Lower leg skin (tissue), 3 donors: ENCODE measurements at regions not wholly inside any gene's neighbourhood (a gene's known extent, or its start where the extent isn't known, plus 50 kb on each side); places are given as distances from the start of the nearest gene placed in this dataset.

Experiments used
- POLR2A ChIP-seq, 2 donors: fragments of 450-650 bp; IDR thresholded peaks; one replicate each; pipeline ENCODE4 v1.6.1; 2016 to 2017; ENCODE audit warnings: antibody characterized with exemption in 2 of 2, mild to moderate bottlenecking in 1 of 2, moderate library complexity in 1 of 2
- TF ChIP-seq, protein P1 (sequence below), 3 donors: fragments of 450-650 bp; IDR thresholded peaks; one replicate each; pipeline ENCODE4 v1.5.1; 2016; ENCODE audit warnings: antibody characterized with exemption in 3 of 3, mild to moderate bottlenecking in 3 of 3, moderate library complexity in 2 of 3

DNA sequence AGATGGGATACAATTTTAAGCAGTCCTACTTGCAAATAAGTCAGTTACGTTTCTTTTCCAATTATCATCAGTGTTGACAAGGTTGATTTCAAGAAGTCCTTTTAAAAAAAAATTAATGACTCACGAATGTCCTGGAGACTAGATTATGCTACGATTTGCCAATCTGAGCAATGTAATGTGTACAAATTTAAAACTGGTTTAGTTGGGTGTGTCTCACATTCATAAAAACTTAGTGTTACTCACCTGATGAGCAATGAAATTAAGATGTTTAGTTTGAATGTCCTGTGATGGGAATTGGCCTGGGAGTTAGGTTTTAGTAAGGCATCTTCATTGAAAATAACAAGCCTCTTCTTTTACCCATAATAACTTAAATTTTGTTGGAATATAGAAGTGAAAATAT lies 136.7 kb upstream of the POF1B start:
- no peak for TF ChIP-seq POLR2A (IDR thresholded peaks at IDR 0.05)
- TF ChIP-seq, protein P1, sequence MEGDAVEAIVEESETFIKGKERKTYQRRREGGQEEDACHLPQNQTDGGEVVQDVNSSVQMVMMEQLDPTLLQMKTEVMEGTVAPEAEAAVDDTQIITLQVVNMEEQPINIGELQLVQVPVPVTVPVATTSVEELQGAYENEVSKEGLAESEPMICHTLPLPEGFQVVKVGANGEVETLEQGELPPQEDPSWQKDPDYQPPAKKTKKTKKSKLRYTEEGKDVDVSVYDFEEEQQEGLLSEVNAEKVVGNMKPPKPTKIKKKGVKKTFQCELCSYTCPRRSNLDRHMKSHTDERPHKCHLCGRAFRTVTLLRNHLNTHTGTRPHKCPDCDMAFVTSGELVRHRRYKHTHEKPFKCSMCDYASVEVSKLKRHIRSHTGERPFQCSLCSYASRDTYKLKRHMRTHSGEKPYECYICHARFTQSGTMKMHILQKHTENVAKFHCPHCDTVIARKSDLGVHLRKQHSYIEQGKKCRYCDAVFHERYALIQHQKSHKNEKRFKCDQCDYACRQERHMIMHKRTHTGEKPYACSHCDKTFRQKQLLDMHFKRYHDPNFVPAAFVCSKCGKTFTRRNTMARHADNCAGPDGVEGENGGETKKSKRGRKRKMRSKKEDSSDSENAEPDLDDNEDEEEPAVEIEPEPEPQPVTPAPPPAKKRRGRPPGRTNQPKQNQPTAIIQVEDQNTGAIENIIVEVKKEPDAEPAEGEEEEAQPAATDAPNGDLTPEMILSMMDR (IDR thresholded peaks at IDR 0.05), result no peak
